ENCODE measurements at regions not wholly inside any gene's neighbourhood (a gene's known extent, or its start where the extent isn't known, plus 50 kb on each side); places are given as distances from the start of the nearest gene placed in this dataset.
"Not testable (repeated sequence)": the region's sequence is repeated elsewhere in the genome, so short reads cannot be mapped to it uniquely, and the experiment has no call there.

- no peak for DNase-seq (ENCODE audit: low spot score)
- TF ChIP-seq, protein P1, sequence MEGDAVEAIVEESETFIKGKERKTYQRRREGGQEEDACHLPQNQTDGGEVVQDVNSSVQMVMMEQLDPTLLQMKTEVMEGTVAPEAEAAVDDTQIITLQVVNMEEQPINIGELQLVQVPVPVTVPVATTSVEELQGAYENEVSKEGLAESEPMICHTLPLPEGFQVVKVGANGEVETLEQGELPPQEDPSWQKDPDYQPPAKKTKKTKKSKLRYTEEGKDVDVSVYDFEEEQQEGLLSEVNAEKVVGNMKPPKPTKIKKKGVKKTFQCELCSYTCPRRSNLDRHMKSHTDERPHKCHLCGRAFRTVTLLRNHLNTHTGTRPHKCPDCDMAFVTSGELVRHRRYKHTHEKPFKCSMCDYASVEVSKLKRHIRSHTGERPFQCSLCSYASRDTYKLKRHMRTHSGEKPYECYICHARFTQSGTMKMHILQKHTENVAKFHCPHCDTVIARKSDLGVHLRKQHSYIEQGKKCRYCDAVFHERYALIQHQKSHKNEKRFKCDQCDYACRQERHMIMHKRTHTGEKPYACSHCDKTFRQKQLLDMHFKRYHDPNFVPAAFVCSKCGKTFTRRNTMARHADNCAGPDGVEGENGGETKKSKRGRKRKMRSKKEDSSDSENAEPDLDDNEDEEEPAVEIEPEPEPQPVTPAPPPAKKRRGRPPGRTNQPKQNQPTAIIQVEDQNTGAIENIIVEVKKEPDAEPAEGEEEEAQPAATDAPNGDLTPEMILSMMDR (IDR thresholded peaks at IDR 0.05; ENCODE audit: extremely low read depth, missing control alignments): no peak
These were observed 413.3 kb upstream of the ONECUT1 start for GRCh38 chr15:53203454-53203853.

- TF ChIP-seq, protein P1 (IDR thresholded peaks at IDR 0.05; ENCODE audit: extremely low read depth, missing control alignments): no peak
- DNase-seq (ENCODE audit: low spot score): no peak
These were observed 412.7 kb upstream of the ONECUT1 start for GRCh38 chr15:53202876-53203275.

GRCh38 chr15:53197426-53197839 is 407.3 kb upstream of the ONECUT1 start:
- TF ChIP-seq, protein P1 (IDR thresholded peaks at IDR 0.05; ENCODE audit: extremely low read depth, missing control alignments): peak; percentile 64
- peak; percentile 53 for DNase-seq (ENCODE audit: low spot score)

- TF ChIP-seq, protein P1 (IDR thresholded peaks at IDR 0.05; ENCODE audit: extremely low read depth, missing control alignments): no peak
These were observed 406.7 kb upstream of the ONECUT1 start for GRCh38 chr15:53196788-53197187.

DNA sequence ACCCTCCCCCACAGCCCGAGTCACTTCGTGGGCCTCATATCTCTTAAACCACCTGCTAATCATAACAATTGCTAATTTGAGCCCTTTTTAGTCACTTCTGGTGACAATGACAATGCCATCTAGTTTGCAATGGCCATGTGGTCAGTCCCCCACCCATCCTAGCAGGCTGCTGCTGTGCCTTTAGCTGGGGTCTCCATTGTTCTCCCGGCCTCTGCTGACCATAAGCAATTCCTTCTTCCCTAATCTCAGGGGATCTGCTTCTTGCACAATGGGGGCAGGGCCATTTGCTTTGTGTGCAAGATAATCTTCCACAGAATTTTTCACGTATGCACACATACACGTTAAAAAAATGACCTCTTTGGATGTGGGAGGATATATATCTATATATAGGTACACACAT is 406.1 kb upstream of the ONECUT1 start:
- no peak for DNase-seq (ENCODE audit: low spot score)
- TF ChIP-seq, protein P1 (IDR thresholded peaks at IDR 0.05; ENCODE audit: extremely low read depth, missing control alignments): no peak

More at GRCh38 chr15:53196788-53197187, 406.7 kb upstream of the ONECUT1 start:
- DNase-seq (ENCODE audit: low spot score): no peak

DNA sequence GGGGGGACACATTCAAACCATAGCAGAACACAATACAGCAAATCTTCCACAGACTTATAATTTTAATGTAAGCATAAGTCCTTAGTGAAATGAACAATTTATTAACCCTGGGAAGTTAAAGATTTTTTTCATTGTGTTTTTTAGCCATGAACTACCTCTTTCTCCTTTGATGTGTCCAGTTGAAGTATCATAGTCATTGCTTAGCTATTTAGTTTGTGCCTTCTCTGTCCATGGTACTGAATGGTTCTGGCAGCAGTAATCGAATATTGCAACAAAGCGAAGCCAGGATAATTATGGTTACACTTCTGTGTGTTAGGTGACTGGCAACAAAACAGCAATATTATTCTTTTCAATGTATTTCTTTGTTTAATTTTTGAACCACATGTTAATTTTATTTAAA is 403.0 kb upstream of the ONECUT1 start:
- DNase-seq (ENCODE audit: low spot score): peak; percentile 9
- TF ChIP-seq, protein P1 (IDR thresholded peaks at IDR 0.05; ENCODE audit: extremely low read depth, missing control alignments): no peak

DNA sequence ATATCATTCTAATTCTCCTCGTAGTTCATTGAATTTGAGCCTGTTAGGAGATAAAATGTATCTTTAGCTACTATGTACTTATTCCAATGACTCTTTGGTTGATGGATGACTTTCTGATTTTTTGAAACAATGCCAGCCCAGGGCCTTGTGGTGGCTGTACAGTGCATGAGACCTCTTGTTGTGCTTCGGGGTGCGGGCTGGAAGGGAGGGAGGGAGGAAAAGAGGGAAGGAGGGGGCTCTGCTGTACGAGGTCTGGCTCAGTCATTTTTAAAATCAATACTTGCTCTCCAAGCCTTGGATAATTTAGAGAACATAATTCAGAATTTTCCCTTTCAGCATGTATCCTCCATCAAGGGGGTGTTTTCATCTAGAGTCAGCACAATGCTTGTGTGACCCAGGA is 399.7 kb upstream of the ONECUT1 start:
- TF ChIP-seq, protein P1 (IDR thresholded peaks at IDR 0.05; ENCODE audit: extremely low read depth, missing control alignments): no peak
- no peak for DNase-seq (ENCODE audit: low spot score)

DNA sequence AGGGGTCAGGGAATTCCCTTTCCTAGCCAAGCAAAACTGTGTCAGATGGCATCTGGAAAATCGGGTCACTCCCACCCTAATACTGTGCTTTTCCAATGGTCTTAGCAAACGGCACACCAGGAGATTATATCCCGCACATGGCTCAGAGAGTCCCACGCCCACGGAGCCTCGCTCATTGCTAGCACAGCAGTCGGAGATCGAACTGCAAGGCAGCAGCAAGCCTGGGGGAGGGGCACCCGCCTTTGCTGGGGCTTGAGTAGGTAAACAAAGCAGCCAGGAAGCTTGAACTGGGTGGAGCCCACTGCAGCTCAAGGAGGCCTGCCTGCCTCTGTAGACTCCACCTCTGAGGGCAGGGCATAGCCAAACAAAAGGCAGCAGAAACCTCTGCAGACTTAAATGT is 393.3 kb upstream of the ONECUT1 start:
- DNase-seq (ENCODE audit: low spot score): not testable (repeated sequence)
